ENCODE measurements at regions not wholly inside any gene's neighbourhood (a gene's known extent, or its start where the extent isn't known, plus 50 kb on each side); places are given as distances from the start of the nearest gene placed in this dataset.

DNA sequence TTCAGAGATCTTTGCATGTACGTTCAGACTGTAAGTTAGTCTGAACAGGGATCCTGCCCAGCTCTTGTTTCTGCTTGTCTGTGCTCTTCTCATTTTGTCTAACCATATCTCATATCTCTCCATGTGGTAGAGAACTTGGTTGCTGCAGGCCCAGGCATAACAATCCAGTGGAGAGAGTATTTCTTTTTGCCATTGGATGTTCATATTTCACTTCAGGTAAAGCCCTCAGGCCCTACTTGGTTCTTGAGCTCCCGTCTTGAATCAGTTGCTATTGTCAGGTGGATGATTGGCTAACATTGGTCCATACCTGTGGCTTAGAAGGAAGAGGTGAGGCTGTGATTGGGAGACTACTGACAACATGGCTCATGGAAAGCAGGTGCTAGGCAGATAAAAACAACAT is 357.7 kb upstream of the FLRT2 start:
- TF ChIP-seq, protein P1, sequence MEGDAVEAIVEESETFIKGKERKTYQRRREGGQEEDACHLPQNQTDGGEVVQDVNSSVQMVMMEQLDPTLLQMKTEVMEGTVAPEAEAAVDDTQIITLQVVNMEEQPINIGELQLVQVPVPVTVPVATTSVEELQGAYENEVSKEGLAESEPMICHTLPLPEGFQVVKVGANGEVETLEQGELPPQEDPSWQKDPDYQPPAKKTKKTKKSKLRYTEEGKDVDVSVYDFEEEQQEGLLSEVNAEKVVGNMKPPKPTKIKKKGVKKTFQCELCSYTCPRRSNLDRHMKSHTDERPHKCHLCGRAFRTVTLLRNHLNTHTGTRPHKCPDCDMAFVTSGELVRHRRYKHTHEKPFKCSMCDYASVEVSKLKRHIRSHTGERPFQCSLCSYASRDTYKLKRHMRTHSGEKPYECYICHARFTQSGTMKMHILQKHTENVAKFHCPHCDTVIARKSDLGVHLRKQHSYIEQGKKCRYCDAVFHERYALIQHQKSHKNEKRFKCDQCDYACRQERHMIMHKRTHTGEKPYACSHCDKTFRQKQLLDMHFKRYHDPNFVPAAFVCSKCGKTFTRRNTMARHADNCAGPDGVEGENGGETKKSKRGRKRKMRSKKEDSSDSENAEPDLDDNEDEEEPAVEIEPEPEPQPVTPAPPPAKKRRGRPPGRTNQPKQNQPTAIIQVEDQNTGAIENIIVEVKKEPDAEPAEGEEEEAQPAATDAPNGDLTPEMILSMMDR (IDR thresholded peaks at IDR 0.05), result no peak
- no peak for TF ChIP-seq POLR2A (IDR thresholded peaks at IDR 0.05)
